Thymus (tissue), 11 donors: ENCODE measurements at regions not wholly inside any gene's neighbourhood (a gene's known extent, or its start where the extent isn't known, plus 50 kb on each side); places are given as distances from the start of the nearest gene placed in this dataset.
A peak's percentile ranks its signal among the peaks of the same experiment; 100 is the strongest.

Source experiments
- DNase-seq, 9 donors: peaks; one replicate each; pipeline ENCODE4 v3.0.0-alpha.2; 2013; ENCODE audit warnings: low spot score in 9 of 9, low read depth in 6 of 9, missing footprints in 1 of 9
- H3K27ac ChIP-seq, 2 donors: one replicate each; pipeline ENCODE4 v1.5.1; 2013; ENCODE audit warnings: control low read depth in 1 of 2, low read depth in 1 of 2, low read length in 1 of 2, mild to moderate bottlenecking in 1 of 2, moderate library complexity in 1 of 2
- H3K27me3 ChIP-seq, 2 donors: one replicate each; pipeline ENCODE4 v1.5.1; 2013; ENCODE audit warnings: low read length in 1 of 2; ENCODE audit not compliant: control insufficient read depth in 2 of 2, insufficient read depth in 1 of 2
- H3K36me3 ChIP-seq, 2 donors: one replicate each; pipeline ENCODE4 v1.5.1; 2013; ENCODE audit warnings: low read length in 1 of 2, mild to moderate bottlenecking in 1 of 2, moderate library complexity in 1 of 2; ENCODE audit not compliant: control insufficient read depth in 2 of 2, insufficient read depth in 2 of 2
- H3K4me1 ChIP-seq, 2 donors: one replicate each; pipeline ENCODE4 v1.5.1; 2013; ENCODE audit warnings: low read length in 2 of 2; ENCODE audit not compliant: control insufficient read depth in 2 of 2, insufficient read depth in 2 of 2
- H3K4me3 ChIP-seq, 2 donors: one replicate each; pipeline ENCODE4 v1.5.1; 2013; ENCODE audit warnings: low read length in 2 of 2, control low read depth in 1 of 2, mild to moderate bottlenecking in 1 of 2
- H3K9me3 ChIP-seq, 2 donors: one replicate each; pipeline ENCODE4 v1.5.1; 2013; ENCODE audit warnings: low read length in 1 of 2, mild to moderate bottlenecking in 1 of 2; ENCODE audit not compliant: control insufficient read depth in 2 of 2, insufficient read depth in 1 of 2
- WGBS: extraction: QIAGEN DNeasy Blood & Tissue Kit; methylation state at CpG from one replicate; pipeline ENCODE4 v1.1.7; 2013; 5-methylcytosine and 5-hydroxymethylcytosine counted together
- donor health status: healthy.

DNA sequence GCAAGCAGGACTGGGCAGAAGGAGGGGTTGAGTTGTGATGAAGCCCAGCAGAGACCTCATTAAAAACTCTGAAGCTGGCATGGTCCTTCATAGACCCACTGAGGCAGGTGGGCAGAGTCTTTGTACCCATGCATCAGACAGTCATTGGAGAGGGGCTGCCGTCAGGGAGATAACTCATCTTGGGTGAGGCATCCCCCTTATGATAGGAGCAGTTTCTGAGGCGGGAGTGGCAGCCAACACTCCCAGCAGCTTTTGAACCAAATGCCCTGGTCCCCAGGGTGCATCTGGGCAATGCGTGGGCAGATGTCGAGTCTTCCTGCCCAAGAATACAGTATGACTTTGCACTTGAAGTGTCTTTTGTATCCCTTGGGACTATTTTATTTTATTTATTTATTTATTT lies 68.1 kb downstream of the HTR5A start:
- no peaks in the 10 kb centered on the region for H3K9me3 ChIP-seq
- DNase-seq = no peak
- no peaks in the 10 kb centered on the region for H3K36me3 ChIP-seq
- 97% methylated on average over 4 of the region's 4 CpGs for WGBS
- no peak overlapping the region for H3K4me3 ChIP-seq
- H3K27me3 ChIP-seq = no peaks in the 10 kb centered on the region
- no peak overlapping the region for H3K27ac ChIP-seq
- H3K4me1 ChIP-seq = no peaks in the 10 kb centered on the region

DNA sequence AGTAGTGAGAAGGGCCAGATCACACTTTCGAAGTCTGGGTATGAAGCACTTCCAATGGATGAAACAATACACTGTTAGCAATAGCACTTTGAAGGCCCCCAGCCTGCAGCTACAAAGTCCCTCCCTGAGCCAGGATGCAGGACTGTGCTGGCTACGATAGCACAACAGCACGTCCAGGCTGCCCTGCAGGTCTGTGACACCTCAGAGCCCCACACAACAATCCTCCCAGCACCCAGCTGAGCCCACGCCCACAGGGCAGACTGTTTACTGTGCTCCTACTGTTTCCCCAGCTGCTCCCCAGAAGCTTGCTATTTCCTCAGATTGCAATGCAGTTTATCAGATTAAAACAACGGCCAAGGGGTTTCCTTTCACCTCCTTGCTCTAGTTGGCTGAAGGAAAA lies 71.4 kb downstream of the HTR5A start:
- H3K4me3 ChIP-seq = no peak overlapping the region
- no peaks in the 10 kb centered on the region for H3K4me1 ChIP-seq
- H3K9me3 ChIP-seq = no peaks in the 10 kb centered on the region
- WGBS = 35% methylated on average over 5 of the region's 5 CpGs
- H3K36me3 ChIP-seq = no peaks in the 10 kb centered on the region
- DNase-seq = peak in 1 of 9 donors; percentile 21
- H3K27ac ChIP-seq = no peak overlapping the region
- H3K27me3 ChIP-seq = peaks cover 0 to 13% of the 10 kb centered on the region in 2 donors

- H3K4me3 ChIP-seq = no peak overlapping the region
- H3K27me3 ChIP-seq = peaks cover 0 to 13% of the 10 kb centered on the region in 2 donors
- 79% methylated on average over 9 of the region's 9 CpGs for WGBS
Observed at GRCh38 chr7:155143381-155143780, 73.3 kb downstream of the HTR5A start.

DNA sequence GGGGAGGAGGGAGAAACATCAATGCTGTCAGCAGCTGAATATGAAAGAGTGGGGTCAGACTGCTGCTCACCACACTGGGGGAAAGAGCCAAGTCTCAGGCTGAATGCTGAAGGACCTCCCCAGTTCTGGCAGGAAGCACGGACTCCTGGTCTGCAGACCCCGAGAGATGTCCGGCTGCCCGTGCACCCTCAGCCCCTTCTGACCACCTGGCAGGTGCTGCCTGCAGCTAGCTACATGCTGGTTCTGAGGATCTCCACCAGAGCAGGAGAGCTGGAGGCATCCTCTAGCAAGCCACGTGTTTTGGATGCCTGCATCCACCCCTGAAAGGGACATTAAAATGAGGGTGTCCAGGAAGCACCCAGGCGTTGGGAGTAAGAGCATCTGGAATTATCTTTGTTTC lies 74.2 kb downstream of the HTR5A start:
- Histone ChIP-seq H3K36me3 (no peaks in the 10 kb centered on the region), H3K4me3 (no peak overlapping the region), H3K9me3 (no peaks in the 10 kb centered on the region), H3K27ac (no peak overlapping the region), H3K27me3 (peaks cover 0 to 13% of the 10 kb centered on the region in 2 donors), H3K4me1 (no peaks in the 10 kb centered on the region)
- WGBS = 83% methylated on average over 6 of the region's 6 CpGs
- no peak for DNase-seq

More at GRCh38 chr7:155143381-155143780, 73.3 kb downstream of the HTR5A start:
- Histone ChIP-seq H3K36me3 (no peaks in the 10 kb centered on the region), H3K27ac (no peak overlapping the region), H3K4me1 (no peaks in the 10 kb centered on the region), H3K9me3 (no peaks in the 10 kb centered on the region)
- DNase-seq = no peak

DNA sequence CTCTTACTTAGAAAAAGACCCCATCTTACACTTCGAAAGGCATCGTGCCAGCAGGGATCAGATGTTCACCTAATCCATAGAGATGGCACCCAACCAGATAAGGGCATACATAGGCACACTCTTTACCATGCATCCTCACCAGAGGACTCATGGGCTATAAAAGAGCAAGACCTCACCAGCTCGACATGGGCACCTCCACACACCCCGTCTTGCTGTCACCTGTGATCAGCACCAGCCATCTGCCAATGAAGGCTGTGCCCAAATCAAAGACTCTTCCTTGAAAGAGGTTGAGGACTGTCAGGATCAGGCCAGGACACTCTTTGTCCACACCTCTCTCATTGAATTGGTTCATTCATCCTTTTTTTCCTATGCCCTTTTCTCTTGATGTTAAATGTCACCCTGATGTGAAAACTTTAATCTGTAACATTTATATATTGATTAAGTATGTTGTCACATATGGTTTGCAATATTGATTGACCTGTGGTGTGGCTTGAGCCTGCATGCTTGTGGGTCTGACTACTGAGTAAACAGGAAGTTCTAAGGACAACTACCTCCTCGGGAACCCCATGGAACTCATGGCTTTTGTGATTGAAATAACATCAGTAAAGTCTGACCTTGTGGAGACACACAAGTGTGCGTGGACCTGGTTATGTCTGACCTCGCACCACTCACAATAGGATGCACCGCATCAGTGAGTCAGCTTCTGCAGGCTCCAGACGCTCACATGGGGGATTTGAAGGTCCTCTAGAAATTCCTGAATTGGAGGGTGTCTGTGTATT lies 75.5 kb downstream of the HTR5A start:
- no peak for DNase-seq
- no peak overlapping the region for H3K27ac ChIP-seq
- H3K4me1 ChIP-seq = no peaks in the 10 kb centered on the region
- no peaks in the 10 kb centered on the region for H3K9me3 ChIP-seq
- no peak overlapping the region for H3K4me3 ChIP-seq
- H3K27me3 ChIP-seq = peaks cover 0 to 13% of the 10 kb centered on the region in 2 donors
- WGBS = 81% methylated on average over 9 of the region's 9 CpGs
- no peaks in the 10 kb centered on the region for H3K36me3 ChIP-seq

GRCh38 chr7:155147172-155147571 lies 77.0 kb downstream of the HTR5A start:
- no peak for DNase-seq
- no peaks in the 10 kb centered on the region for H3K4me1 ChIP-seq
- 68% methylated on average over 1 of the region's 1 CpG for WGBS
- no peaks in the 10 kb centered on the region for H3K36me3 ChIP-seq
- peaks cover 0 to 13% of the 10 kb centered on the region in 2 donors for H3K27me3 ChIP-seq
- no peak overlapping the region for H3K4me3 ChIP-seq
- H3K9me3 ChIP-seq = no peaks in the 10 kb centered on the region
- H3K27ac ChIP-seq = no peak overlapping the region

DNA sequence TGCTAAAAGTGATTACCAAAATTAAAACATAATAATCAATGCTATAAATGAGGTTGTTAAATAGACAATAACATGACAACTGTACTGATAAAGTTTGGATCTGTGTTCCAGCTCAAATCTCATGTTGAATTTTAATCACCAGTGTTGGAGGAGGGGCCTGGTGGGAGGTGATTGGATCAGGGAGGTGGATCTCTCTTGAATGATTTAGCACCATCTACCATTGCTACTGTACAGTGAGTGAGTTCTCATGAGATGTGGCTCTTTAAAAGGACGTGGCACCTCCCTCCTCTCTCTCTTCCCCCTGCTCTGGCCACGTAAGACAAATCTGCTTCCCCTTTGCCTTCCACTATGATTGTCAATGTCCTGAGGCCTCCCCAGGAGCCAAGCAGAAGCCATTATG lies 77.5 kb downstream of the HTR5A start:
- H3K36me3 ChIP-seq = no peaks in the 10 kb centered on the region
- 46% methylated on average over 2 of the region's 2 CpGs for whole genome bisulfite sequencing
- H3K4me1 ChIP-seq = no peaks in the 10 kb centered on the region
- H3K4me3 ChIP-seq = no peak overlapping the region
- no peak overlapping the region for H3K27ac ChIP-seq
- no peak for DNase-seq
- H3K9me3 ChIP-seq = no peaks in the 10 kb centered on the region
- H3K27me3 ChIP-seq = peaks cover 0 to 13% of the 10 kb centered on the region in 2 donors

DNA sequence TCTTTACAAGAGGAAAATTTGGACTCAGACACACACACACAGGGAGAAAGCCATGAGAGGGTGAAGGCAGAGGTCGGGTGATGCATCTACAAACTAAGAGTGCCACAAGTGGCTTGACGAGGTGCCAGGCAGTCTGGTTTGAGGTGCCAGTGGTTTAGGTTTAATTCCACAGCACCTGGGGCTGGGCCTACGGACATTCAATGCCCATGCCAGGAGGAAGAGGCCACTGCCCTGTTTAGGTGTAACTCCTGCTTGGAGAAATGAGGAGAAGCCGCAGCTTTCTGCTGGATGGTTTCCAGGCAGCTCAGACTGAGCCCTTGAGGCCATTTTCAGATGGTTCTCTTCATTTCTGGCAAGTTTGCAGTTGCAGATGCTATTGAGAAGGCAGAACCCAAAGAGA lies 83.6 kb downstream of the HTR5A start:
- Histone ChIP-seq H3K9me3 (peaks cover 0 to 13% of the 10 kb centered on the region in 2 donors), H3K4me1 (no peaks in the 10 kb centered on the region), H3K27me3 (no peaks in the 10 kb centered on the region), H3K27ac (no peak overlapping the region), H3K4me3 (no peak overlapping the region), H3K36me3 (no peaks in the 10 kb centered on the region)
- WGBS = 78% methylated on average over 4 of the region's 4 CpGs
- DNase-seq = no peak

GRCh38 chr7:155154586-155154985 lies 84.5 kb downstream of the HTR5A start:
- Histone ChIP-seq H3K9me3 (peaks cover 0 to 13% of the 10 kb centered on the region in 2 donors), H3K4me1 (no peaks in the 10 kb centered on the region), H3K27me3 (no peaks in the 10 kb centered on the region), H3K27ac (no peak overlapping the region), H3K4me3 (no peak overlapping the region), H3K36me3 (no peaks in the 10 kb centered on the region)
- DNase-seq = no peak
- WGBS = 81% methylated on average over 10 of the region's 10 CpGs
